ENCODE measurements at regions not wholly inside any gene's neighbourhood (a gene's known extent, or its start where the extent isn't known, plus 50 kb on each side); places are given as distances from the start of the nearest gene placed in this dataset.

GRCh38 chr6:95487817-95488216, 89.5 kb upstream of the MANEA start:
- H3K4me1 ChIP-seq (ENCODE audit: control insufficient read depth, insufficient read depth, low read length), result no peaks in the 10 kb centered on the region
- H4K91ac ChIP-seq (ENCODE audit: insufficient read depth, low read depth, low read length), result no peak overlapping the region
- no peaks in the 10 kb centered on the region for H3K27me3 ChIP-seq (ENCODE audit: control insufficient read depth, insufficient read depth, low read length)
- H2BK120ac ChIP-seq (ENCODE audit: low read depth, low read length), result no peak overlapping the region
- no peak overlapping the region for H3K9ac ChIP-seq (ENCODE audit: low read depth, low read length)
- H2AK5ac ChIP-seq (ENCODE audit: low read depth, low read length), result no peak overlapping the region
- ATAC-seq (ENCODE audit: low read depth) (no peak), DNase-seq (no peak)
- no peak overlapping the region for H3K18ac ChIP-seq (ENCODE audit: low read depth, low read length)
- H3K23ac ChIP-seq (ENCODE audit: low read depth, low read length), result no peak overlapping the region
- intact Hi-C loops (cut with micrococcal nuclease), result no loop called here
- H2BK5ac ChIP-seq (ENCODE audit: low read depth, low read length, poor library complexity, severe bottlenecking), result no peak overlapping the region
- H2BK15ac ChIP-seq (ENCODE audit: low read depth, low read length), result no peak overlapping the region
- no peak overlapping the region for H4K8ac ChIP-seq (ENCODE audit: low read depth in 2 of 2, low read length in 2 of 2)
- no peak overlapping the region for H2AFZ ChIP-seq (replicated peaks; ENCODE audit: low read length, poor library complexity)
- dilution Hi-C loops (cut with HindIII; ENCODE audit: low sequenced_read_pairs, unreplicated experiment), result no loop called here
- TF ChIP-seq CEBPB (IDR thresholded peaks at IDR 0.05; ENCODE audit: low read depth, low read length) (no peak), MAZ (IDR thresholded peaks at IDR 0.05; ENCODE audit: borderline replicate concordance, low read depth, low read length) (no peak), CHD1 (IDR thresholded peaks at IDR 0.05; ENCODE audit: low read depth, low read length) (no peak), MAFK (IDR thresholded peaks at IDR 0.05; ENCODE audit: low read depth, low read length) (no peak), POLR2A (IDR thresholded peaks at IDR 0.05; ENCODE audit: low read depth, low read length) (no peak), RCOR1 (IDR thresholded peaks at IDR 0.05; ENCODE audit: insufficient replicate concordance, low read length) (no peak), ELK1 (IDR thresholded peaks at IDR 0.05; ENCODE audit: borderline replicate concordance, low read depth, low read length) (no peak), RFX5 (IDR thresholded peaks at IDR 0.05; ENCODE audit: low read depth, low read length) (no peak)
- TF ChIP-seq, protein P1, sequence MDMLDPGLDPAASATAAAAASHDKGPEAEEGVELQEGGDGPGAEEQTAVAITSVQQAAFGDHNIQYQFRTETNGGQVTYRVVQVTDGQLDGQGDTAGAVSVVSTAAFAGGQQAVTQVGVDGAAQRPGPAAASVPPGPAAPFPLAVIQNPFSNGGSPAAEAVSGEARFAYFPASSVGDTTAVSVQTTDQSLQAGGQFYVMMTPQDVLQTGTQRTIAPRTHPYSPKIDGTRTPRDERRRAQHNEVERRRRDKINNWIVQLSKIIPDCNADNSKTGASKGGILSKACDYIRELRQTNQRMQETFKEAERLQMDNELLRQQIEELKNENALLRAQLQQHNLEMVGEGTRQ (IDR thresholded peaks at IDR 0.05; ENCODE audit: low read depth, low read length), result no peak
- TF ChIP-seq, protein P2, sequence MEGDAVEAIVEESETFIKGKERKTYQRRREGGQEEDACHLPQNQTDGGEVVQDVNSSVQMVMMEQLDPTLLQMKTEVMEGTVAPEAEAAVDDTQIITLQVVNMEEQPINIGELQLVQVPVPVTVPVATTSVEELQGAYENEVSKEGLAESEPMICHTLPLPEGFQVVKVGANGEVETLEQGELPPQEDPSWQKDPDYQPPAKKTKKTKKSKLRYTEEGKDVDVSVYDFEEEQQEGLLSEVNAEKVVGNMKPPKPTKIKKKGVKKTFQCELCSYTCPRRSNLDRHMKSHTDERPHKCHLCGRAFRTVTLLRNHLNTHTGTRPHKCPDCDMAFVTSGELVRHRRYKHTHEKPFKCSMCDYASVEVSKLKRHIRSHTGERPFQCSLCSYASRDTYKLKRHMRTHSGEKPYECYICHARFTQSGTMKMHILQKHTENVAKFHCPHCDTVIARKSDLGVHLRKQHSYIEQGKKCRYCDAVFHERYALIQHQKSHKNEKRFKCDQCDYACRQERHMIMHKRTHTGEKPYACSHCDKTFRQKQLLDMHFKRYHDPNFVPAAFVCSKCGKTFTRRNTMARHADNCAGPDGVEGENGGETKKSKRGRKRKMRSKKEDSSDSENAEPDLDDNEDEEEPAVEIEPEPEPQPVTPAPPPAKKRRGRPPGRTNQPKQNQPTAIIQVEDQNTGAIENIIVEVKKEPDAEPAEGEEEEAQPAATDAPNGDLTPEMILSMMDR (conservative IDR thresholded peaks at IDR 0.05; ENCODE audit: low read depth, low read length), result no peak
- H3K9me3 ChIP-seq (ENCODE audit: control insufficient read depth, insufficient read depth, low read length), result 0 out of 2 replicates have a peak, but pooled peaks cover under 1% of the 10 kb centered on the region
- H2AK9ac ChIP-seq (replicated peaks; ENCODE audit: low read depth, low read length, poor library complexity), result no peak overlapping the region
- no peak overlapping the region for H3K56ac ChIP-seq (ENCODE audit: extremely low read depth, insufficient read depth, low read length)
- no peak overlapping the region for H3K4me2 ChIP-seq (ENCODE audit: low read depth, low read length)
- no peaks in the 10 kb centered on the region for H3K79me1 ChIP-seq (ENCODE audit: low read depth in 1 of 2, low read length in 2 of 2)
- BruUV-seq (replicated peaks), result no TSS peak
- no peak overlapping the region for H3K4me3 ChIP-seq (ENCODE audit: insufficient read depth, low read depth, low read length)
- in situ Hi-C loops (cut with MboI; ENCODE audit: low sequenced_read_pairs), result no loop called here
- CTCF ChIA-PET, result interaction anchor here (0.6 kb wide), 1 partner anchor 453 kb away, joined by 3 read pairs; no protein-coding TSS in a partner anchor
- no peak overlapping the region for H3K27ac ChIP-seq (ENCODE audit: insufficient read depth, low read length)
- H3K4ac ChIP-seq (ENCODE audit: low read depth, low read length), result no peak overlapping the region
- POLR2A ChIA-PET (ENCODE audit: unreplicated experiment), result no interaction called here
- H3K14ac ChIP-seq (replicated peaks; ENCODE audit: low read depth, low read length), result no peak overlapping the region
- no peaks in the 10 kb centered on the region for H3K9me1 ChIP-seq (ENCODE audit: insufficient read depth, low read length)
- no peaks in the 10 kb centered on the region for H3K36me3 ChIP-seq (ENCODE audit: control insufficient read depth, insufficient read depth, low read length)
- H4K20me1 ChIP-seq (ENCODE audit: insufficient read depth, low read length), result no peaks in the 10 kb centered on the region
- H2BK20ac ChIP-seq (ENCODE audit: low read depth, low read length), result no peak overlapping the region
- H4K5ac ChIP-seq (ENCODE audit: low read depth, low read length), result no peak overlapping the region

Measured in IMR-90 (cell line).